ENCODE measurements at regions not wholly inside any gene's neighbourhood (a gene's known extent, or its start where the extent isn't known, plus 50 kb on each side); places are given as distances from the start of the nearest gene placed in this dataset.

DNA sequence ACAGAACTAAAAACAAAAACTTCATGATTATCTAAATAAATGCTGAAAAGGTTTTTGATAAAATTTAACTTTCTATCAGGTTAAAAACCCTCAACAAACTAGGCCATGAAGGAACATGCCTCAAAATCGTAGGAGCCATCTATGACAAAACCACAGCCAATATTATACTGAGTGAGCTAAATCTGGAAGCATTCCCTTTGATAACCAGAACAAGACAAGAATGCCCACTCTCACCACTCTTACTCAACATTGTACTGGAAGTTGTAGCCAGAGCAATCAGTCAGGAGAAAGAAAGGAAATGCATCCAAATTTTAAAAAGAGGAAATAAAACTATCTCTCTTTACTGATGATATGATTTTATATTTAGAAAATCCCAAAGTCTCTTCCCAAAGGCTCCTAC, 228.7 kb downstream of the CHRM2 start:
- no peak for TF ChIP-seq POLR2A (IDR thresholded peaks at IDR 0.05)
- TF ChIP-seq, protein P1, sequence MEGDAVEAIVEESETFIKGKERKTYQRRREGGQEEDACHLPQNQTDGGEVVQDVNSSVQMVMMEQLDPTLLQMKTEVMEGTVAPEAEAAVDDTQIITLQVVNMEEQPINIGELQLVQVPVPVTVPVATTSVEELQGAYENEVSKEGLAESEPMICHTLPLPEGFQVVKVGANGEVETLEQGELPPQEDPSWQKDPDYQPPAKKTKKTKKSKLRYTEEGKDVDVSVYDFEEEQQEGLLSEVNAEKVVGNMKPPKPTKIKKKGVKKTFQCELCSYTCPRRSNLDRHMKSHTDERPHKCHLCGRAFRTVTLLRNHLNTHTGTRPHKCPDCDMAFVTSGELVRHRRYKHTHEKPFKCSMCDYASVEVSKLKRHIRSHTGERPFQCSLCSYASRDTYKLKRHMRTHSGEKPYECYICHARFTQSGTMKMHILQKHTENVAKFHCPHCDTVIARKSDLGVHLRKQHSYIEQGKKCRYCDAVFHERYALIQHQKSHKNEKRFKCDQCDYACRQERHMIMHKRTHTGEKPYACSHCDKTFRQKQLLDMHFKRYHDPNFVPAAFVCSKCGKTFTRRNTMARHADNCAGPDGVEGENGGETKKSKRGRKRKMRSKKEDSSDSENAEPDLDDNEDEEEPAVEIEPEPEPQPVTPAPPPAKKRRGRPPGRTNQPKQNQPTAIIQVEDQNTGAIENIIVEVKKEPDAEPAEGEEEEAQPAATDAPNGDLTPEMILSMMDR (IDR thresholded peaks at IDR 0.05), result no peak
- no peaks in the 10 kb centered on the region for H3K36me3 ChIP-seq (replicated peaks in 1 of 2)
- no peak overlapping the region for H3K4me3 ChIP-seq
- no peaks in the 10 kb centered on the region for H3K9me3 ChIP-seq (replicated peaks in 1 of 3)
- H3K4me1 ChIP-seq (replicated peaks in 1 of 2), result no peaks in the 10 kb centered on the region
- H3K27me3 ChIP-seq, result no peaks in the 10 kb centered on the region
- WGBS, 4 donors, result 51 to 68% (median 55%) methylated on average over 1 of the region's 1 CpG
- no peak overlapping the region for H3K27ac ChIP-seq
- DNase-seq, result no peak
- intact Hi-C loops (cut with DNase I), result no loop called here

DNA sequence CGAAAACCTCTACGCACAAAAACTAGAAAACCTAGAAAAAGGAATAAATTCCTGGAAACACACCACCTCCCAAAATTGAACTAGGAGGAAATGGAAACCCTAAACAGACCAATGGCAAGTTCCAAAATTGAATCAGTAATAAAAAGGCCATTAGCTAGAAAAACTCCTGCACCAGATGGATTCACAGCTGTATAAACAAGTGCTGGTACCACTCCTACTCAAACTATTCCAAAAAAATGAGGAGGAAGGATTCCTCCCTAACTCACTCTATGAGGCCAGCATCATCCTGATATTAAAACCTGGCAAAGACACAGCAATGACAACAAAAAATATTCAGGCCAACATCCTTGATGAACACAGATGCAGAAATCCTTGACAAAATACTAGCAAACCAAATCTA, 228.2 kb downstream of the CHRM2 start:
- DNase-seq, result no peak
- Histone ChIP-seq H3K27ac (no peak overlapping the region), H3K36me3 (replicated peaks in 1 of 2) (no peaks in the 10 kb centered on the region), H3K27me3 (no peaks in the 10 kb centered on the region), H3K4me3 (no peak overlapping the region), H3K4me1 (replicated peaks in 1 of 2) (no peaks in the 10 kb centered on the region), H3K9me3 (replicated peaks in 1 of 3) (no peaks in the 10 kb centered on the region)
- intact Hi-C loops (cut with DNase I), result no loop called here
- no peak for TF ChIP-seq POLR2A (IDR thresholded peaks at IDR 0.05)
- TF ChIP-seq, protein P1 (IDR thresholded peaks at IDR 0.05), result no peak
- 63 to 86% (median 77%) methylated on average over 2 of the region's 2 CpGs for WGBS, 4 donors

DNA sequence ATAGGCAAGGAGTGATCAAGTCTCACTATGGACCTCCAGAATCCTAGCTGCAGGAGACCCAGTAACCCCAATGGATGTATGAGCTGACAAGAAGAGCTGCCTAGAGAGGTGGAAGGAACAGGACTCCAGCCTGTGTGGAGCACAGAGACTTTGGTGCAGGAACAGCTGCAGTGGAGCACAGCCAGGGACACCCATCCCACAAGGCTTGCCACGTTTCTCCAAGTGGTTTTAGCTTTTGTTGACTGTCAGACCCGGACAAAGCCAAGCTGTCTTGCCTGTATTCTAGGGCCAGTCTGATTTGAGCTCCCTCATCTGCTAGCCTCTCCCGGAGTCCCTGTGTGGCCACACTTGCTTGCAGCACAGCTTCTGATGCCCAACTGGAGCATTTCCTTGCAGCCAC, 224.7 kb downstream of the CHRM2 start:
- Histone ChIP-seq H3K27ac (no peak overlapping the region), H3K4me3 (no peak overlapping the region), H3K4me1 (replicated peaks in 1 of 2) (no peaks in the 10 kb centered on the region), H3K27me3 (no peaks in the 10 kb centered on the region), H3K9me3 (replicated peaks in 1 of 3) (no peaks in the 10 kb centered on the region), H3K36me3 (replicated peaks in 1 of 2) (no peaks in the 10 kb centered on the region)
- intact Hi-C loops (cut with DNase I), result no loop called here
- no peak for DNase-seq
- 78 to 97% (median 82%) methylated on average over 3 of the region's 3 CpGs for WGBS, 4 donors
- TF ChIP-seq, protein P1 (IDR thresholded peaks at IDR 0.05), result no peak
- no peak for TF ChIP-seq POLR2A (IDR thresholded peaks at IDR 0.05)

DNA sequence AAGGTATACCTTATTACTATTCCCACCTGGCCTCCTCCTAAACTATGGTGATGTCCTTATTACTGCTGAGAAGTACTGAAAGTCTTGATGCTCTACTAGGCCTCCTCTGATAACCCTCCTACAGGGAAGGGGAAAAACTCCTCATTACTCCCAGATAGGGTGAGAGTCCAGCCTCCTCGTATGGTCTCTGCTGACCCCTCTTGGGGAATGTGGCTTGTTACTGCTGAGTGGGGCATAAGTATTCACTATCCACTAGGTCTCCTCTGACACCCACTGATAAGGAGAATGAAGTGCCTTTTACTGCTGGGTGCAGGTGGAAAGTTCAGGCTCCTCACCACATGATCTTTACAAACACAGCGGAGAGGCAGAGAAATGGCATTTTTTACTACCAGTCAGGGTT, 222.9 kb downstream of the CHRM2 start:
- intact Hi-C loops (cut with DNase I), result no loop called here
- H3K4me3 ChIP-seq, result no peak overlapping the region
- no peaks in the 10 kb centered on the region for H3K4me1 ChIP-seq (replicated peaks in 1 of 2)
- H3K9me3 ChIP-seq (replicated peaks in 1 of 3), result no peaks in the 10 kb centered on the region
- 33 to 40% (median 36%) methylated on average over 2 of the region's 2 CpGs for WGBS, 4 donors
- no peak for DNase-seq
- TF ChIP-seq, protein P1 (IDR thresholded peaks at IDR 0.05), result no peak
- no peak for TF ChIP-seq POLR2A (IDR thresholded peaks at IDR 0.05)
- no peaks in the 10 kb centered on the region for H3K27me3 ChIP-seq
- H3K36me3 ChIP-seq (replicated peaks in 1 of 2), result no peaks in the 10 kb centered on the region
- no peak overlapping the region for H3K27ac ChIP-seq
